NB4 (cell line): ENCODE measurements at regions not wholly inside any gene's neighbourhood (a gene's known extent, or its start where the extent isn't known, plus 50 kb on each side); places are given as distances from the start of the nearest gene placed in this dataset.

ENCODE experiments used
- DNase-seq: peaks from one replicate; pipeline ENCODE4 v3.0.0; 2010; ENCODE audit warnings: low read depth
- H3K4me3 ChIP-seq: one replicate; pipeline ENCODE4 v1.5.1; 2011; ENCODE audit warnings: mild to moderate bottlenecking, low read depth, low read length, moderate library complexity
- CTCF ChIP-seq: IDR thresholded peaks from one replicate; pipeline ENCODE4 v1.5.1; 2012; ENCODE audit warnings: low read depth, low read length
- MAX ChIP-seq: IDR thresholded peaks from 2 replicates; pipeline ENCODE4 v1.6.1; 2011; ENCODE audit warnings: low read depth, low read length
- MYC ChIP-seq: IDR thresholded peaks from 2 replicates; pipeline ENCODE4 v1.6.1; 2011; ENCODE audit warnings: low read depth, low read length
- POLR2A ChIP-seq: IDR thresholded peaks from 2 replicates; pipeline ENCODE4 v1.6.1; 2011; ENCODE audit warnings: mild to moderate bottlenecking; ENCODE audit not compliant: insufficient read length; ENCODE audit errors: extremely low read depth

- H3K4me3 ChIP-seq: no peak overlapping the region
- no peak for TF ChIP-seq MYC
- no peak for TF ChIP-seq MAX
- TF ChIP-seq POLR2A: no peak
- TF ChIP-seq CTCF: no peak
- DNase-seq: no peak
These were observed 362.3 kb upstream of the RGMA start for GRCh38 chr15:93451265-93451664.

GRCh38 chr15:93449798-93450197, 360.8 kb upstream of the RGMA start:
- no peak overlapping the region for H3K4me3 ChIP-seq
- no peak for TF ChIP-seq MYC
- no peak for TF ChIP-seq MAX
- TF ChIP-seq POLR2A: no peak
- no peak for DNase-seq

- no peak overlapping the region for H3K4me3 ChIP-seq
- TF ChIP-seq POLR2A (no peak), CTCF (no peak), MYC (no peak), MAX (no peak)
- DNase-seq: no peak
These were observed 349.3 kb upstream of the RGMA start for GRCh38 chr15:93438310-93438709.

- no peak overlapping the region for H3K4me3 ChIP-seq
- DNase-seq: no peak
- TF ChIP-seq MAX: no peak
- no peak for TF ChIP-seq MYC
- TF ChIP-seq CTCF: no peak
- no peak for TF ChIP-seq POLR2A
These were observed 343.5 kb upstream of the RGMA start for GRCh38 chr15:93432474-93432873.

GRCh38 chr15:93428807-93429351, 339.9 kb upstream of the RGMA start:
- no peak for TF ChIP-seq MAX
- TF ChIP-seq POLR2A: no peak
- no peak for TF ChIP-seq MYC
- TF ChIP-seq CTCF: no peak
- H3K4me3 ChIP-seq: no peak overlapping the region
- no peak for DNase-seq

- no peak for TF ChIP-seq CTCF
- no peak for TF ChIP-seq MYC
- no peak for TF ChIP-seq MAX
- TF ChIP-seq POLR2A: no peak
- no peak overlapping the region for H3K4me3 ChIP-seq
- DNase-seq: no peak
These were observed 339.1 kb upstream of the RGMA start for GRCh38 chr15:93428150-93428549.
